ENCODE measurements at regions not wholly inside any gene's neighbourhood (a gene's known extent, or its start where the extent isn't known, plus 50 kb on each side); places are given as distances from the start of the nearest gene placed in this dataset.
"Not testable (repeated sequence)": the region's sequence is repeated elsewhere in the genome, so short reads cannot be mapped to it uniquely, and the experiment has no call there.

GRCh38 chr12:73678335-73678734 lies 859.3 kb upstream of the ATXN7L3B start:
- no peak for DNase-seq (ENCODE audit: low spot score)

DNA sequence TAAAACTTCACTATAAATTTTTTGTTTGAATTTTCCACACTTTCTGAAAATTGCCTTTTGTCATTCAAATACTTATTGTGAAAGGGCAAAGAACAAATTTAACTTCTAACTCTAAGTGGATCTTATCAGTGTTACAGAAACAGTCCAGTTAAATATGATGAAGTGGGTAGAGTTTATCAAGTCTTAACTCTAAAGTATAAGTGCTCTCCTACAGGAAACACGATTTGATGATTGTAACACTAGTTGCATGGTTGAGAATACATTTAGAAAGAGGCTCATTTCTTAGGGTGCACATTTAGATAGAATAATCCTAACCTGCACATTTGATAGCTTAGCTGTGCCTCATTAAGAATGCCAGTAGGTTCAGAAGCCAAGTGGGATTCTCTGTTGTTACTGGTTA lies 838.3 kb upstream of the ATXN7L3B start:
- no peak for DNase-seq (ENCODE audit: low spot score)

DNA sequence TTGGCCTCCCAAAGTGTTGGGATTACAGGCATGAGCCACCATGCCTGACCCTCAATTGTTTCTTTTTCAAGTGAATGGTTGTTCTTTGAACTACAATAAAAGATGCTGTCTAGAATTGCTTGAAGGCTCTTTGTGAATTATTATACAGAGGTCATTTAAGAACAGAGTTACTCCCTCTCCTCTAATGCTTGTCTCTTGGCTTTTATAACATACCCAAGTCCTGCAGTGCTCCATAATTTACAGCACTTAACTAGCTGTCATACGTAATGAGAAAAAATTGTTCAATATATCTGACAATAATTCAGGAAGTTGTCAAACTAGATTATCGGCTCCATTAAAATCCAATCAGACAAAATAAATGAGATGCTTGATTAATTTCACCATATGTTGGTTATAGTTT lies 823.0 kb upstream of the ATXN7L3B start:
- DNase-seq (ENCODE audit: low spot score), result no peak

DNA sequence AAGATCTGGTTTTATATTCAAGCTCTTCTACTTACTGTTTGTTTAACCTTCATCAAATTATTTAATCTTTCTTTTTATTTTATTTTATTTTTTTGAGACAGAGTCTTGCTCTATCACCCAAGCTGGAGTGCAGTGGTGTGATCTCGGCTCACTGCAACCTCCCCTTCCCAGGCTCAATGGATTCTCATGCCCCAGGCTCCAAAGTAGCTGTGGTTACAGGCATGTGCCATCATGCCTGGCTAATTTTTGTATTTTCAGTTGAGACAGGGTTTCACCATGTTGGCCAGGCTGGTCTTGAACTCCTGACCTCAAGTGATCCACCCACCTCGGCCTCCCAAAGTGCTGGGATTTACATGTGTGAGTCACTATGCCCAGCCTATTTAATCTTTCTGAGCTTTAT lies 821.5 kb upstream of the ATXN7L3B start:
- not testable (repeated sequence) for DNase-seq (ENCODE audit: low spot score)

DNA sequence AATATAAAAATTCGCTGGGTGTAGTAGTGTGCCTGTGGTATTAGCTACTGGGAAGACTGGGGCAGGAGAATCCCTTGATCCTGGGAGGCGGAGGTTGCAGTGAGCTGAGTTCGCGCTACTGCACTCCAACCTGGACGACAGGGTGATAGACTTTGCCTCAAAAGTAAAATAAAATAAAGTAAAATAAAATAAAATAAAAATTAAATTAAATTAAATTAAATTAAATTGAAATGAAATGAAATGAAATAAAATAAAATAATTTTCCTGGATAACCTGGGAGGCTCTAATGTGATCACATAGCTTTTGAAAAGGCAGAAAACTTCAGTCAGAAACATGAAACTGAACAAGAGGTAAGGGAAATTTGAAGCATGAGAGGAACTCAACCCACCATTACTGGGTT lies 818.4 kb upstream of the ATXN7L3B start:
- no peak for DNase-seq (ENCODE audit: low spot score)

DNA sequence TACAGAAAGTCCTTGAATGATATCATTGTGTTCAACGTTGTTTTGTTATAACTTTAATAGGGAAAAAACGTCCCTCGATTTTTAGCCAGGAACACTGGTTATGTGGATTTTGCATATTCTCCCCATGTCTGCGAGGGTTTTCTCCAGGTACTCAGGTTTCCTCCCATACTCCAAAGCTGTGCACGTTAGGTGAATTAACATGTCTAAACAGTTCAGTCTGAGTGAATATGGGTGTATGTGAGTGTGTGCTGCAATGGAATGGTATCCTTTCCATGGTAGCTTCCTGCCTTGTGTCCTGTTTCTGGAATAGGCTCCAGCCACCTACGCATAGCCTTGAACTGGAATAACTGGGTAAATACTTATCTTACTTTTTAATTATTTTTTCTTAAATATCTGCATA lies 810.8 kb upstream of the ATXN7L3B start:
- DNase-seq (ENCODE audit: low spot score), result no peak

DNA sequence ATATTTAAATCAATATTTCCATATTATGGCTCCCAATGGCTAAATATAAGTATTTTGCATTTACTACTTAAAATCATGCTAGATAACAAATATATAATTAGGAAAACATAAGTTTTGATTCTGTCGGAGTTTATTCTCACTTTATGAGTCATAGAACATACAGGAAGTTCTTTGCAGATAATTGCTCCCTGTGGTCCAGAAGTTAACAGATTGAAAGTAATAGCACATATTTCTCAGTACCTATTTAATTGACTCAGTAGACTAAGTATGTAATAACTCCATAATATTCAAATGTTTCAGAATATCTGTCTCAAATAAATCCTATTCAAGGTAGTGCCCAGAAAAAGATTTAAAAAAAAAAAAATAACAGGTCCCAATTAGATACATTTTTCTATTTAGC lies 806.0 kb upstream of the ATXN7L3B start:
- no peak for DNase-seq (ENCODE audit: low spot score)

DNA sequence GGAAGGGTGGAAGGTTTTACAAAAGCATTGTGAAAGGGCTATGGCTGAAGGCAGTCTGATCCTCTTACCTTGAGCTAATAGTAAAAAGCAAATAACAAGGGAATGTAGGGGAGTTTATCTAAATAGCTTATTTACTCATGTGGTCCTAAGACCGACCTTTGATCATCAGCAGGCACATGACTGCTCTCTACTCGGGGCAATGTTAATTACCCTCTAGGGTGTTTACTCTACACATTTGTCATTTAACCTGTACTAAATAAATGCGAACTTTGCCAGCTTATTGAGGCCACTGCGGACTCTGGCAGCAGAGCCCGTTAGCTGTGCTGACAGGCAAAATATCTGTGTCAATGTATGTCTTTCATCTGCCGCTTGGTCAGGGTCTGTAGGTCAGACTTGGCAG lies 768.3 kb upstream of the ATXN7L3B start:
- DNase-seq (ENCODE audit: low spot score), result no peak

DNA sequence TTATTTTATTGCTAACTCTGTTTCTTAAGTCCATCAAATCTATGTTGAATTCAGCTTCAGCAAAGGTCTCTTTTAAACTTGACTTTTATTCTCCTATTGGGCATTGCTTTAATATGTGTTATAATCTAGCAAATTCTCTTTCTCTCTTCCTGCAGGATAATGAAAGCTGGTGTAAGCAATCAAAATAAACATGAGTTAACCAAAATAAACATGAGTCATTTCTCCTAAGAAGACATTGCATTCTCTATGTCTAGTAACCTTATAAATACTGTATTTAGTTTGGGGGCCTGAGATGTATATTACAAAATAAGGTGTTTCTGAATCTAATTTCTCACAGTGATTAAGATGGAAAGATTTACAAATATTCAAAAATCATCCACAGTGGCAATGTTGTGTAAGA lies 739.1 kb upstream of the ATXN7L3B start:
- DNase-seq (ENCODE audit: low spot score), result no peak

DNA sequence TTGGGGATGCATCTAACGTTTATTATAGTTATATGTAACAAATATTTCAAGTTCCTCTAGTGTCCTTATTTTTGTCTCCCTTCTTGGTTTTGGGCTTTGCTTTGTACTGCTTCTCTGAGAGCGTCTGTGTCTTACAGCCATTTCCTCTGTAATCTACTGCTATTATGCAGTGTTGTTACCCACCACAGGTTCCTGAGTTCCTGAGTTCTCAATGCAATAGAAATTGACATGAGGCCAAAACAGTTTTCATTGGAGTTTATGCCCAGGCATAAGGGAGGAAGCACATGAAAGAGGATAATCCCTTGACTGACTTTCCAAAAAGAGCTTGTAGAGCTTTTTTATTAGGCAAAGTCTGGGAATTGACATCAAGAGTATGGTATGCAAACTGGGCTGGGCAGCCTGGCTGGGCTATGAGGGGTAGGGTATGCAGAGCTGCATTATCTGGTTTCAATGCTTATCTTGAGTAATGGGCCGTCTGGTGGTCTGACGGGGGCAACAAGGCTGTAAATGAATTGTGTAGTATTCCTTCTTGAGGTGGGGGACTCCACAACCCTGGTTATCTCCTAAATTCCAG lies 722.5 kb upstream of the ATXN7L3B start:
- no peak for DNase-seq (ENCODE audit: low spot score)

DNA sequence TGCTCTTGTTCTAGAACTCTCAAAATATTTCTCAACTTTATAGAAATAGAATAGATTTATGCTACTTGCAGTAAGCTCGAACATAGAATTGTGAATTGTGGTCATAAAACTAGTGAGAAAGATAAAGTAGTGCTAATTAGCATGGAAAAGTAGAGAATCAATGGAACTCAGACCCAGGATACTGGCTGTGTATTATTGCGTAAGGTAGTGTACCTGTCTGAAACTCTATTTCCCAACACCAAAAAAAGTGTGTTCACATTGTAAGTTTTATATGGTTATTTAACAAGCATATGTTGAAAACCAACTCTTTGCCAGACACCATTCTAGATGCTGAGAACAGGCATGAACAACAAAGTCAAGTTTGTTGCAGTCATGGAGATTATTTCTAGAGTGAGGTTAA lies 720.5 kb upstream of the ATXN7L3B start:
- no peak for DNase-seq (ENCODE audit: low spot score)

DNA sequence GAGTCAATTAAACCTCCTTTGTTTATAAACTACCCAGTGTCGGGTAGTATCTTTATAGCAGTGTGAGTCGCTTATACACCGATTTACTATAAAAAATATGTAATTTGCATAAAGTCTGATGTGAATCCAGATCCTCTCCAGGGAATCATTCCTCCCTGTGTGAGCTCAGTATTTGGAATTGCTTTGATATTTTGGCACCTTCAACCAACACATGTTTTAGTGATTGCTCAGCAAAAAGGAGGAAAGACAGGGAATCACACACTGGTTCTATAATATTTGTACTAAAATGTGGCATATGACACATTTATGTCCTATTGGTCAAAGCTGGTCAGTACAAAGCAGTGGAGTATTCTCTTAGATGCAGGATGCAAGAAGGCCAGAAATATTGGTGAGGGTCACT lies 703.9 kb upstream of the ATXN7L3B start:
- no peak for DNase-seq (ENCODE audit: low spot score)

DNA sequence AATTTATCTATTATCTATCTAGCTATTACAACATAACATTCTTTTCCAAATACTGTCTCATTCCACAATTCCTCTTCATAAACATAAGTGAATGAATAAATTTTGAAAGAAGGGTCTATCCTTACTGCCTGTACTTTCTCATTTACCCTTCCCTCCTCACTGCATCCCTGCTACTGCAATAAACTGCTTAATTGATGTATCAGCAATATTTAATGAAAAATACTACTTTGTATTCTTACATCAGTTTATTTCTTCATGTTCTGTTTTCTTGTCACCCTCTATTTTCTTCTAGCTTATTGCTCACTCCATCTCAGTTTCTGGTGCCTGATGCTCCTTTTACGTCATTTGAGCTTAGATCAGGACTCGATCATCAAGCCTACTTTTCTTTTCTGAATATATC lies 695.7 kb upstream of the ATXN7L3B start:
- DNase-seq (ENCODE audit: low spot score), result no peak

DNA sequence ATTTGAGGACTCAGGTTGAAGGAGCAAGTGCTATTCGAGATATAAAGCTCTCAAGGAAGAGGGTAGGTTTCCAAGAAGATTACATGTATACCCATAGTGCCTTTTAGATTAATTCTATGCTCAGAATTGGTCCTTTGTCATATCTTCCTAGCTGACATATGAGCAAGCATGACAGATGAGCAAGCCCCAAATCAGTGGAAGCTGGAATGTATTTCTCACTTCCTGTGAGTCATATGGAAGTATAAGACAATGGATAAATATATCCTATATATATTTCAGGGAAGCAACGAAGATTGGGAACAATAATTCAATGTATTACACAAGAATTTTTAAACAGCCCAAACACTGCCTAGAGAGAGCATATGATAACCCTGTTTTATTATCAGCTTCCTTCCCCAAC lies 674.1 kb upstream of the ATXN7L3B start:
- DNase-seq (ENCODE audit: low spot score), result no peak

GRCh38 chr12:73867147-73867546 lies 670.5 kb upstream of the ATXN7L3B start:
- no peak for DNase-seq (ENCODE audit: low spot score)

DNA sequence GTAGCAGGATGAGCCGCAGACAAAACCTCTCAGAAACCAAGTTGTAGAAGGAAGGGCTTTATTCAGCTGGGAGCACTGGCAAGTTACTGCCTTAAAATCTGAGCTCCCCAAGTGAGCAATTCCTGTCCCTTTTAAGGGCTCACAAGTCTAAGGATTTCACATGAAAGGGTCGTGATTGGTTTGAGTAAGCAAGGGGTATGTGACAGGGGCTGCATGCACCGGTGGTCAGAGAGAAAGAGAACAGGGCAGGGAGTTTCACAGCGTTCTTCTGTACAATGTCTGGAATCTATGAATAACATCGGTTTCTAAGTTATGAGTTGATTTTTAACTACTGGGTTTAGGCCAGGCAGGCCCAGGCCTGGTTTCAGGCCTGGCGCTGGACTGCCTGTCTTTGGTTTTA lies 660.3 kb upstream of the ATXN7L3B start:
- not testable (repeated sequence) for DNase-seq (ENCODE audit: low spot score)

GRCh38 chr12:73892201-73892600 lies 645.4 kb upstream of the ATXN7L3B start:
- no peak for DNase-seq (ENCODE audit: low spot score)

GRCh38 chr12:73898645-73899044 lies 639.0 kb upstream of the ATXN7L3B start:
- no peak for DNase-seq (ENCODE audit: low spot score)

DNA sequence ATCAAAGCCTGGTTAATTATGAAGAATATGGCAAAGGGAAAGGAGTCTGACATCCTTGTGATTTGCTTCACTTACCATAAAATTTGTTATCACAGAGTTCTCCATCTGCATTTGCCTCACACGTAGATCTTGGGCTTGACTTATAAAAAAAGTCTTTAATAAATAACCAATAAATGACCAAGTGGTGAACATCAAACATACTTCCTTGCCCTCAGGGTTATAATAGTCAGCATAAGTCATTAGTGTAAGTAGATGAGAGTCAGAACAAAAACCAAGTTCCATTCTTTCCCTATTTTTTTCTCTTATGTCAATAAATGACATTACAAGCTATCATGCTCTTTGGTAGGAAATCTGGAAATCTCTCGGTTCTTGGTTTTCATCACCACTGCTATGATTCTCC lies 635.4 kb upstream of the ATXN7L3B start:
- no peak for DNase-seq (ENCODE audit: low spot score)

GRCh38 chr12:73906757-73907156 lies 630.9 kb upstream of the ATXN7L3B start:
- DNase-seq (ENCODE audit: low spot score), result no peak

- DNase-seq (ENCODE audit: low spot score), result peak; percentile 3
Measured at GRCh38 chr12:73935817-73936216, 601.8 kb upstream of the ATXN7L3B start.

GRCh38 chr12:73947326-73948026 lies 590.2 kb upstream of the ATXN7L3B start:
- DNase-seq (ENCODE audit: low spot score), result peak; percentile 6

- no peak for DNase-seq (ENCODE audit: low spot score)
Measured at GRCh38 chr12:73950507-73950906, 587.1 kb upstream of the ATXN7L3B start.
